Keratinocyte (primary cell): ENCODE measurements at regions not wholly inside any gene's neighbourhood (a gene's known extent, or its start where the extent isn't known, plus 50 kb on each side); places are given as distances from the start of the nearest gene placed in this dataset.

Experiments used
- DNase-seq: peaks from one replicate; pipeline ENCODE4 v3.0.0-alpha.2; 2011; ENCODE audit warnings: low read depth, missing footprints, low spot score
- FAIRE-seq: peaks from 2 replicates; lab custom pipeline; 2011; peaks lifted over from hg19 to GRCh38; lab: Jason Lieb, UNC
- H2AFZ ChIP-seq: 2 replicates; pipeline ENCODE4 v1.6.0; 2012; ENCODE audit warnings: low read length, control low read depth, inconsistent platforms; ENCODE audit not compliant: control insufficient read depth
- H3K27ac ChIP-seq: 2 replicates; pipeline ENCODE4 v1.5.1; 2011; ENCODE audit warnings: low read length; ENCODE audit not compliant: control insufficient read depth, insufficient read depth
- H3K27me3 ChIP-seq: 3 replicates; pipeline ENCODE4 v1.6.0; 2011; ENCODE audit warnings: low read length; ENCODE audit not compliant: control insufficient read depth, insufficient read depth; ENCODE audit errors: extremely low read depth
- H3K36me3 ChIP-seq, 2 experiments: 2 replicates in 1 of 2; 3 replicates in 1 of 2; pipeline ENCODE4 v1.5.1; 2011; ENCODE audit warnings: low read length in 2 of 2, mild to moderate bottlenecking in 1 of 2; ENCODE audit not compliant: control insufficient read depth in 2 of 2, insufficient read depth in 2 of 2; ENCODE audit errors: extremely low read depth in 1 of 2
- H3K4me1 ChIP-seq: 3 replicates; pipeline ENCODE4 v1.5.1; 2011; ENCODE audit warnings: low read length; ENCODE audit not compliant: control insufficient read depth, insufficient read depth; ENCODE audit errors: extremely low read depth
- H3K4me2 ChIP-seq: 3 replicates; pipeline ENCODE4 v1.6.0; 2011; ENCODE audit warnings: low read depth, low read length; ENCODE audit not compliant: control insufficient read depth, insufficient read depth; ENCODE audit errors: extremely low read depth
- H3K4me3 ChIP-seq, 3 experiments: fragments of 200-600 bp in 1 of 3; sonication (generic) in 1 of 3; 2 replicates in 2 of 3; 3 replicates in 1 of 3; pipeline ENCODE4 v1.5.1; 2011 to 2016; ENCODE audit warnings: low read length in 3 of 3, mild to moderate bottlenecking in 3 of 3, control low read depth in 2 of 3, inconsistent platforms in 1 of 3, low read depth in 1 of 3, mixed read lengths in 1 of 3, mixed run types in 1 of 3, moderate library complexity in 1 of 3; ENCODE audit not compliant: control insufficient read depth in 2 of 3, insufficient read depth in 2 of 3; ENCODE audit errors: extremely low read depth in 1 of 3
- H3K79me2 ChIP-seq: 2 replicates; pipeline ENCODE4 v1.6.0; 2012; ENCODE audit warnings: low read length; ENCODE audit not compliant: control insufficient read depth, insufficient read depth
- H3K9ac ChIP-seq: 3 replicates; pipeline ENCODE4 v1.6.0; 2011; ENCODE audit warnings: low read length; ENCODE audit not compliant: control insufficient read depth, insufficient read depth; ENCODE audit errors: extremely low read depth
- H3K9me1 ChIP-seq: 3 replicates; pipeline ENCODE4 v1.6.0; 2011; ENCODE audit warnings: low read length; ENCODE audit not compliant: control insufficient read depth, insufficient read depth; ENCODE audit errors: extremely low read depth
- H3K9me3 ChIP-seq: 2 replicates; pipeline ENCODE4 v1.5.1; 2012; ENCODE audit warnings: low read depth, low read length; ENCODE audit not compliant: control insufficient read depth
- H4K20me1 ChIP-seq: 3 replicates; pipeline ENCODE4 v1.6.0; 2011; ENCODE audit warnings: low read length; ENCODE audit not compliant: control insufficient read depth, insufficient read depth; ENCODE audit errors: extremely low read depth
- CTCF ChIP-seq, 3 experiments: IDR thresholded peaks in 1 of 3; conservative IDR thresholded peaks in 1 of 3; optimal IDR thresholded peaks in 1 of 3; 2 replicates in 2 of 3; 3 replicates in 1 of 3; pipeline versions ENCODE3 to v1.5.1; 2011; ENCODE audit warnings: low read length in 3 of 3, mild to moderate bottlenecking in 3 of 3, moderate library complexity in 2 of 3, control low read depth in 1 of 3, inconsistent platforms in 1 of 3; ENCODE audit not compliant: insufficient read depth in 2 of 3; ENCODE audit errors: extremely low read depth in 1 of 3
- EZH2 ChIP-seq: IDR thresholded peaks from one replicate; pipeline ENCODE4 v1.6.1; 2012; ENCODE audit warnings: inconsistent platforms, mild to moderate bottlenecking, low read length, moderate library complexity
- dilution Hi-C: fragments of 300-500 bp; cut with MboI; formaldehyde crosslinking; loops from one replicate; pipeline ENCODE4 v1.7.0; 2020; ENCODE audit warnings: low sequenced_read_pairs; ENCODE audit not compliant: extremely low pct_ligation_motif_present

GRCh38 chr3:8328967-8329366 is 172.7 kb upstream of the LMCD1 start:
- no peak overlapping the region for H3K9ac ChIP-seq
- no peaks in the 10 kb centered on the region for H4K20me1 ChIP-seq
- no peak overlapping the region for H3K4me3 ChIP-seq
- dilution Hi-C loops, result no loop called here
- TF ChIP-seq CTCF (optimal IDR thresholded peaks at IDR 0.05 in 1 of 3, IDR thresholded peaks at IDR 0.05 in 1 of 3, conservative IDR thresholded peaks at IDR 0.05 in 1 of 3; ENCODE audit: extremely low read depth in 1 of 3, insufficient read depth in 2 of 3, low read length in 3 of 3), result no peak
- no peak for TF ChIP-seq EZH2
- H3K4me2 ChIP-seq, result no peak overlapping the region
- H3K9me1 ChIP-seq, result no peaks in the 10 kb centered on the region
- H3K4me1 ChIP-seq, result no peaks in the 10 kb centered on the region
- H3K9me3 ChIP-seq, result no peaks in the 10 kb centered on the region
- no peaks in the 10 kb centered on the region for H3K36me3 ChIP-seq
- H3K27ac ChIP-seq, result no peak overlapping the region
- no peaks in the 10 kb centered on the region for H3K79me2 ChIP-seq
- no peaks in the 10 kb centered on the region for H3K27me3 ChIP-seq
- no peak overlapping the region for H2AFZ ChIP-seq
- DNase-seq, result no peak
- FAIRE-seq, result no peak

GRCh38 chr3:8329598-8329997 is 172.0 kb upstream of the LMCD1 start:
- TF ChIP-seq EZH2, result no peak
- no peak for TF ChIP-seq CTCF (optimal IDR thresholded peaks at IDR 0.05 in 1 of 3, IDR thresholded peaks at IDR 0.05 in 1 of 3, conservative IDR thresholded peaks at IDR 0.05 in 1 of 3; ENCODE audit: extremely low read depth in 1 of 3, insufficient read depth in 2 of 3, low read length in 3 of 3)
- no peaks in the 10 kb centered on the region for H4K20me1 ChIP-seq
- DNase-seq (no peak), FAIRE-seq (no peak)
- no peaks in the 10 kb centered on the region for H3K9me3 ChIP-seq
- no peak overlapping the region for H3K27ac ChIP-seq
- no peaks in the 10 kb centered on the region for H3K79me2 ChIP-seq
- no peaks in the 10 kb centered on the region for H3K27me3 ChIP-seq
- H3K9ac ChIP-seq, result no peak overlapping the region
- H3K4me2 ChIP-seq, result no peak overlapping the region
- H3K4me3 ChIP-seq, result no peak overlapping the region
- no peaks in the 10 kb centered on the region for H3K9me1 ChIP-seq
- H2AFZ ChIP-seq, result no peak overlapping the region
- no peaks in the 10 kb centered on the region for H3K4me1 ChIP-seq
- H3K36me3 ChIP-seq, result no peaks in the 10 kb centered on the region
- dilution Hi-C loops, result no loop called here
